ENCODE measurements at regions not wholly inside any gene's neighbourhood (a gene's known extent, or its start where the extent isn't known, plus 50 kb on each side); places are given as distances from the start of the nearest gene placed in this dataset.

DNA sequence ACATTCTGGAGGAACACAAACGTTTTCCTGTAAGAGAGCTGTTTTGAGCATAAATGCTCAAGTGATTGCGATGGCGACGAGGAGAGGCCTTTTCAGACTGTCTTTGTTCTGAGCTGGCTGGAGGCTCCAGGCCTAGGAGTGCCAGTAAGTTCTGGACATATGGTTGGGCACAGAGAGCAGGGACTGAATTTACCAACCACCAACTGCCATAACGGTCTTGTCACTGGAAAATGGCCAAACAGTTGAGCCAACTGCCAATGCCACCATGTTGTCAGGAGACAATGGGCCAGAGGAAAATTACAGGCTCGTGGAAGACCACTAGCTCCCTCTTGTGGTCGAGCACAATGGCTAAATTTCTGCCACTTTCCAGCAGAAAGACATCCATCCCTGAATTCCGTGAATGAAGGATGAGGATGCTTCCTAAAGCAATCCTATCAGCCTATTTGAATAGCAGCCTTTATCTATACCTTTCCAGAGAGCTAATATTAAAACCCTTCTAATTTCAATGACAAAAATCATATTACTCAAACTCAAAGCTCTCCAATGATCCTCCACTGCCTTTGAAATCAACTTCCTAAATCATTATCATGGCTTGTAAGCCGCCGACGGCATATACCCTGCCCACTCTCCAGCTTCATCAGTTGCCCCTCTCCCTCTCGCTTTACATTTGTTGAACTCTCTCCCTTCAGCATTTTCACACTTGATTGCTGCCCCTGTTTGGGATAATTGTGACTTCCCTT lies 66.9 kb upstream of the GLIS3 start:
- TF ChIP-seq POLR2A (IDR thresholded peaks at IDR 0.05), result no peak
- TF ChIP-seq, protein P1, sequence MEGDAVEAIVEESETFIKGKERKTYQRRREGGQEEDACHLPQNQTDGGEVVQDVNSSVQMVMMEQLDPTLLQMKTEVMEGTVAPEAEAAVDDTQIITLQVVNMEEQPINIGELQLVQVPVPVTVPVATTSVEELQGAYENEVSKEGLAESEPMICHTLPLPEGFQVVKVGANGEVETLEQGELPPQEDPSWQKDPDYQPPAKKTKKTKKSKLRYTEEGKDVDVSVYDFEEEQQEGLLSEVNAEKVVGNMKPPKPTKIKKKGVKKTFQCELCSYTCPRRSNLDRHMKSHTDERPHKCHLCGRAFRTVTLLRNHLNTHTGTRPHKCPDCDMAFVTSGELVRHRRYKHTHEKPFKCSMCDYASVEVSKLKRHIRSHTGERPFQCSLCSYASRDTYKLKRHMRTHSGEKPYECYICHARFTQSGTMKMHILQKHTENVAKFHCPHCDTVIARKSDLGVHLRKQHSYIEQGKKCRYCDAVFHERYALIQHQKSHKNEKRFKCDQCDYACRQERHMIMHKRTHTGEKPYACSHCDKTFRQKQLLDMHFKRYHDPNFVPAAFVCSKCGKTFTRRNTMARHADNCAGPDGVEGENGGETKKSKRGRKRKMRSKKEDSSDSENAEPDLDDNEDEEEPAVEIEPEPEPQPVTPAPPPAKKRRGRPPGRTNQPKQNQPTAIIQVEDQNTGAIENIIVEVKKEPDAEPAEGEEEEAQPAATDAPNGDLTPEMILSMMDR (IDR thresholded peaks at IDR 0.05), result peak; percentile 31 to 82 (median 60)

All from esophagus squamous epithelium (tissue), 4 donors.